Amniotic stem cell (primary cell): ENCODE measurements at regions not wholly inside any gene's neighbourhood (a gene's known extent, or its start where the extent isn't known, plus 50 kb on each side); places are given as distances from the start of the nearest gene placed in this dataset.

ENCODE experiments used
- DNase-seq: peaks from one replicate; lab custom pipeline; 2025; lab: John Stamatoyannopoulos, UW

DNA sequence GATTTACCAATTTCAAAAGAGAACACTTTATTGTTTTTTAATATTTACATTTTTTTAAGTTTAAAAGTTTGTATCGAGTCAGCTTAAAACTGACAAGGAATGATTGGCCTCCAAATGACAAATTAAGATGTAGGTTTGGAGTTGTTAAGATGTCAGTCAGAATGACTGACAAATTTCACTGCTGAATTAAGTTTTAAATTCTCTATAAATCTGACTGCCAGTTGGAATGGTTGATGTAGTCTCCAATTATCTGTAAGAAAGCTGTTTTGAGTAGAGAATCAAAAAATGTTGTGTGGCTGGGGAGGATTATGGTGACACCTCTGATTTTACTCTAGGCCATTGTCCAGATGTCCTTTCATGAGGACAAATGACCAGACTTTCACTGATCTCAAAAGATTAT, 165.3 kb upstream of the CDH20 start:
- no peak for DNase-seq

DNA sequence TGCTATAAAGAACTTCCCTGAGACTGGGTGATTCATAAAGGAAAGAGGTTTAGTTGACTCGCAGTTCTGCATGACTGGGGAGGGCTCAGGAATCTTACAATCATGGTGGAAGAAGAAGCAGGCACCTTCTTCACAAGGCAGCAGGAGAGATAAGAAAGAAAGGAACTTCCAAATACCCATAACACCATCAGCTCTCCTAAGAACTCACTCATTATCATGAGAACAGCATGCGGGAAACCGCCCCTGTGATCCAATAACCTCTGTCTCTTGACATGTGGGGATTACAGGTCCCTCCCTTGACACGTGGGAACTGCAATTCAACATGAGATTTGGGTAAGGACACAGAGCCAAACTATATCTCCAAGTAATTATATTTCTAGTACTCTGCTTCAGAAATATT, 163.8 kb upstream of the CDH20 start:
- DNase-seq: no peak

DNA sequence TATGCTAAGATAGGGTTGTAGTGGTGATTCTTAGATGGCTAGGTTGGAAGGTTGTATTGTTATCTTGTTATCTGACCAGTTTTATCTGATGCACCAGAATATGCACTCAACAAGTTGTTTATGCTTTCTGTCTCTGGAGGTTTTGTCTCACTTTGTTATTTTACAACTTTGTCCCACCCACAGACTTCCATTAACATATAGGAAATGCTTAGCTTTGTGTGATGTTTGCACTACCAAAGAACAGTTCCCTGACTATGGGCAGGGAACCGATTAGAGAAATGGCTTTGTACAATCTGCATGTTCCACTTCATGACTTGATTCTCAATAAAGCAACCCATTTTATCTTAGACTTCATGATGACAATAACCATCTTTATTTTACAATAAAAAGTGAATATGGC, 160.6 kb upstream of the CDH20 start:
- DNase-seq: no peak

DNA sequence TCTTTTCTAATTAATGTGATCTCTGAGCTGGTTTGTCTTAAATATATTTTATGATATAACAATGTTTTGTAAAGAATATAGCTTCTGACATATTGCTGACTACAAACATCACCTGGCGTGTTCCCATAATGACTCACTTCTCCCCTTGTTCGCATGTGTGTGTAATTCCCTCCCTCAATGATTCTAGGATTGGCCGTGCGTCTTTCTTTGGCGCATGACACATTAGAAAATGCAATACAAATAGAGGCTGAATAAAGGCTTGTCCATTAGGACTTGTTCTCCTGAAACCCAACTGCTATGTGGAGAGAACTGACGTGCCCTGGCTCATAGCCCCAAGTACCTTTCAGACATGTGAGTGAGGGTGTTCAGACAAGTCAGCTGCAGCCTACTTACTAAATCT, 159.7 kb upstream of the CDH20 start:
- DNase-seq: no peak

DNA sequence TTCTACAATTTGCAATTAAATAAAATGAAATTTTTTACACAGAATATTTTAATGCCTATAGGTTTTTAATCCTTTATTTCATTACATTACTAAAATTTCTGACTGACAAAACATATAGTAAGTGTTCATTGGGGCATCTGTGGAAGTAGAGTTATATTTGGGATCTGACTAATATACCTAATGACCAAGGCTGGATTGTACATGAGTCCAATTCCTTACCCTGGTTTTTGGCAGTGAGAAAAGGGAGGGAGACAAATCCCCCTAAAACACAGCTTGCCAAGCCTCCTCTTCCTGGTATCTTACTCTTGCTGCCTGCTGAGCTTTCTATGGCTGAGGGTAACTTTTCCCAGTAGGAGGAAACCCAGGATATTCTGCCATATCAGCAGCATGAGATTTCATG, 149.4 kb upstream of the CDH20 start:
- no peak for DNase-seq

DNA sequence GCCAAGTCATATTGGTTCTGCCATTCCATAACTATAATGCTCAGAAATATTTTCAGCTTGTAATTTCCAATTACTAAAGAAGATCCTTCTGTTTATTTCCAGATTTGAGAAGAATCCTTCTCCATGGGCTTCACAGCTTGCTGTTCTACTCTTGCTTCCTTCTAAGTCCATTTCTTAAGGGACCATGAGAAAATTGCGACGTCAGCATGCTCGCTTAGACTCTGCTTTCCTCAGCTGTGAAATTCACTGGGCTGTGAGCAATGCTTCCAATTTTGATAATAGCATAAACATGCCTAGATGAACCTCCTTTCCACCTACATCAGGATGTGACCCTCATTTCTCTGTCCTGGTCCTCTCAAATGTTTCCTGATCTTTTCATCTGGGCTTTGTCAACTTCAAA, 145.3 kb upstream of the CDH20 start:
- no peak for DNase-seq

DNA sequence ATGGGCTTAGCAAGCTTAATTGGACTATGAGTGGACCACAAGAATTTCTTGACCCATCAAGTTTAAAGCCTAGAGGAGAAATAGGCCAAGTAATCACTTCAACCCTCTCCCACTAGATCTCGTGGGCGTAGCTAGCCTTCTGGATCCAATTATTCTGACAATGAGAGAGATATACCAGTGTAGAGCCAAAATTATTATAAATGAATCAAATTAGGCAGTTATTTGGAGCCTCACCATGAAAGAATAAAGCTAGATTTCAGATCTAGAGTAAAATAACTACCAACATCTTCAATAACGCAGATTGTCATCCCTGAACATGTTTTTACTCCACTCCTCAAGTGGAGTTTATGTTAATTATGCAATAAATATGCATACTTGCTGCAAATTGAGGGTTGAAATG, 143.9 kb upstream of the CDH20 start:
- no peak for DNase-seq

DNA sequence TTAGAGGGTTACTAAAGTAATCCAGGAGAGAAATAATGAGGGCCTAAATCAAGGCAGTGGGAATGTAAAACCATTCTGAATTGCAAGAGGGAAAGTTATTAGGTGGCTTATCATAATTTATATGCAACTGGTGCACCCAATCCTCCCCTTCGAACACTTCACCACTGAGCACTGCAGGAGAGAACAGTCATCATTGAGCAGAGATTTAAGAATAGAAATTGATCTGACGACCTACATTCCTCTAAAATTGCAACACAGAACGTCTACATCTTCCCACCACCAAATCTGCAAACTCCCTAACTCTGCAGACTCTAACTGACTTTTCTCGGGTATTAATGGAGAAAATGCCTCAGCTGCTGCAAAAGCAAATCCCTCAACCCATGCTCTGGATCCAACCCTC, 138.5 kb upstream of the CDH20 start:
- DNase-seq: no peak

DNA sequence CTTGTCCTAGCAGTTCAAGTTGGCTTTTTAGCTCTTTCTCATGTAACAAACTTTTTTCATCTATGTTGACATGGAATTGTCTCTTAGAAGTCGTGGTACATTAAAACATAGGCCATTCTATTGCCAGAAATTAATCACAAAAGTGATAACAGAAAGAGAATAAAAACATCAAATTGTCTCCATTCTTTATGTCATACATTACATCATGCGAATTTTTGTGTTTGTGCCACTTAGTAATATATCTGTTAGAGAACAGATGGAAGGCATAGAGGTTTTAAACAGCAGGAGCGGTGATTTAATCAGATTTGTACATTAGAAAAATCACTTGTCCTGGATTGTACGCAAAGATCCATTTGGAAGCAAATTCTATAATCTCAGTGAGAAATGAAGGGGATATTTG, 136.5 kb upstream of the CDH20 start:
- no peak for DNase-seq

DNA sequence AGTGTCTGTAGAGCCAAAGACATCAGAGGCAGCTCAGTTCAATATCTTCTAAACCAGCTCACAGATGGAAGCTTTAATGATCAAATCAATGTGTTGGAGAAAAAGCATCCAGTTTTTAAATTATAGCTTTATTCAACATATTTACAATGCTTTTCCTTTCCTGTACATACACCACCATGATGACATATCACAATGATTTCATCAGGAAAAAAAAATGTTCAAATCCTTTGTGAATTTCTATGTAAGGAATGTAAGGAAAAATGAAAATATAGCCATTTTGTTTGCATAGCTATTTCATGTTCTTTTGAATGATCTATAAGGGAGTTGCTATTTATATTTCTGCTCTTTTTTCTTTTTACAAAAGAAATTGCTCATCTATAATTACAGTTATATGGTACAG, 134.7 kb upstream of the CDH20 start:
- no peak for DNase-seq

DNA sequence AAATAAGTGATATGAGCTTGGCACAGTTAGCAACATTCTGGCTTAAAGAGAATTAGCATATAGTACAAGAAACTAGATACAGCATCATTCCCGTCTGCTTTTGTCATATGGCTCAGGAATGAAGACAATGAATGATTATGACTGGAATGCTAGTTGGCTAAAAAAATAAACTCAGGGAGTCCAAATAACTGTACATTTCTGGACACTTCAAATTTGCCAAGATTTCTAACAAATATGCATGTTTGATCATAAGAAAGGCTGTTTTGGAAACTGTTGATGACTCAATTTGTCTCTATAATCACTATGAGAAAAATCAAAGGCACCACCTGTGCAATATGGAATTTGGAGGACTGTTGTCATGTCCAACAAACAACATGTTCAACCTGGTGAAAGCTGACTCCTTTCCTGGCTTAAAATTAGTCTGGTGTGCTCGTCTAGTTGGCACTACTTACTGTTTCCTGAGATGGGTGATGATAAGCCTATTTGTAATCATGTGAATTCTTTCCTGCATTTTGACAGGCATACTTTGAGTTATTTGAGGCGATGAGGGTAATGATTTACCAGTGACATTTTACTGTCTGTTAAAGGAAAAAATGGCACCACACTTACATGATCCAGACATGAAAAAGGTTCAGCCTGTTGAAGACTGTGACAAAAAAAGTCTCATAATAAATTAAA, 133.9 kb upstream of the CDH20 start:
- peak; percentile 31 for DNase-seq

DNA sequence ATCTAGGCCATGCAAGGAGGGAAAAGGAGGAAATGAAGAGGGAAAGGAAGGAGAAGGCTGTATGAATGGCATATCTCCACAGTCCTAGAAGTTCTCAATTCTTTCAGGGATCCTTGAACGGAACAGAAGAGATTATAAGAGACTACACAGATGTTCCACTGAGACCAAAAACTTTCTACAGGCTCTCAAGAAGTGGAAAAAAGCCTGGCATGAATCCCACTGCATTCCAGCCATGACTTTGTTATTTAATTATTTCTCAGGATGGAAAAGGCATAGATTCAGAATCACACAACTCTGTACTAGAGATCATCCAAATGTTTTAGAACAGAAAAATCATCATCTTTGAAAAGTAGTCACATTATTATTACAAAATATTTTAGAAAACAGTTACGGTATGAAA, 131.7 kb upstream of the CDH20 start:
- no peak for DNase-seq

DNA sequence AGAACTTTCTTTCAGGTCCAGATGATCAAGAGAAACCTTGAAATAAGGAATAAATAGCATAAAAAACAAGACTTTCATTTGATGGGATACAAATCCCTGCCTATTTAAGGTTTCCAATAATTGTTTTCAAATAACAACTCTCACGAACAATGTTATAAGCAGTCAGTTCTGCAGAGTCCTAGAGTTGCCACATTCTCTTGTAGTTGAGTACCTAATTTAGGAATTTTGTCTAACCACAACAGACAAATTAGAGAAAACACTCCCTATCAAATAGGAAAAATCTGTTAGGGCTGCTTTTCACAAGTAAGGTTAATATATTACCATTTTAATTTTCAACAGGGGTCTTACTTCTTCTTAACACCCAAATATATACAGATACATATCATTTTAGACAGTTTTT, 130.1 kb upstream of the CDH20 start:
- no peak for DNase-seq

DNA sequence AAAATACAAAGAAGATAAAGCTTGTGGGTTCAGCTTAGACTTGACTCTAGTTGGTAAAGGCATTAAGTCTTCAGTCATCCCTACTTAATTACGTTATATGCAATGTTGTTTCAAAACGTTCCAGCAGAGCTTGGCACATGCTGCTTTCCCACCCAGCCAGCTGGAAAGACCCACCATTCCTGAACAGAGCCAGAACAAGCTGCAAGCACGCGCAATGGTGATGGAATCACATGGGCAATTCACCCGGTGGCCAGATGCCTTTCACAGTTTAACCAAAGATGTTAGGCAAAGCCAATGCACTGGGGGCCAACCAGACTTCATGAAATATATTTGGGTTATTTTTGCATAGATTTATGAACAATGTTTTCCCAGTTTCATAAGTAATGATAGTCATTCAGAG, 123.4 kb upstream of the CDH20 start:
- DNase-seq: no peak

DNA sequence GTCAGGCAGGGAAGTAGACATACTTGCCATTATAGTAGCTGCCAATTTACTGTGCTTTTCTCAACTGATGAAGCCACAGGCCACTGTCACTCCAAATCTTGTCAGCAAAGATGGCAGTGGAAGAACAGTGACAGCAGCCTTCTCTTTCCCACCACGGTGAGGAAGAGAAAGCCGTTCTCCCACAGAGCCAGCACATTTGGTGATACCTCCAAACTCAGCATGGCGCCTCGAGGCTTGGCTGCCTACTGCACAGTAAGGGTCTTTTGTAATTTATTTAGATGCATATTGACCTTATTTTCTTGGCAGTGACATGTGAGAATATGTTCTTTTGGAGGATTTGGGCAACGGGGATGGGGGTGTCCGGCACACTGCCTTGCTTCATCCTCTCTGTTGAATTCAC, 117.2 kb upstream of the CDH20 start:
- no peak for DNase-seq

DNA sequence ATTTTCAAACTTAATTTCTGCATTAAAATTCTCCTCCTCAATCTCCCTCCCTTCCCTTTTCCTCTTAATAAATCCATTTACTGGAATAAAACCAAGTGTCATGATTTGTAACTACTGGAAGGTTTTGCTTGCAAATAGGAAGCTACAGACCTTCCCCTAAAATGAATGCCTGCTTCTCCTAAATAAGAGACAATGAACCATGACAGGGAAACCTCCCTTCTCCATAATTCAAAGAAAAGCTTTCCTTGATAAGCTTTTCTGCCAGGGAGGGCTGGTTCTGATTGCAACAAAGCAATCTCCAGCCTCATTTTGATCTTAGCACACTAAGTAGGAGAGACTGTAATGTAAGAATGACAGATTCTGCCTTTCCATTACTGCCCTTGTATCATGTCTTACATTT, 111.0 kb upstream of the CDH20 start:
- DNase-seq: no peak

DNA sequence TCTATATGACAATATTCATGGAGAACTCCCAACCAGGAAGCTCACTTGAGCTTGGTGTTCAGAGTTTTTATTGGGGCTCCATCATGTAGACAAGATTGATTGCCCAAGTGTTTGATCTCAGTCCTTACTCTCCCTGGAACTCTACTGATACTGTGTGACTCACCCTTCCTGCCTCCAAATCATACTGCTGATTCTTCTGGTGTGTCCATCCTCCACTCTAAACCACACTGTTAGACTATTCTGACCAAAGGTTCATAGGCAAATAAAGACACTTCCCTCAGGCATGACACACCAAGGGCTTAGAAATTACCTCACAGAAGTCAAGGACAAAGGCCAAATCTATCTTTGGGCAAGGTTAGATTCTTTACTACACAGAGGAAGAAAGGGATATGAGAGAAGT, 107.9 kb upstream of the CDH20 start:
- no peak for DNase-seq

DNA sequence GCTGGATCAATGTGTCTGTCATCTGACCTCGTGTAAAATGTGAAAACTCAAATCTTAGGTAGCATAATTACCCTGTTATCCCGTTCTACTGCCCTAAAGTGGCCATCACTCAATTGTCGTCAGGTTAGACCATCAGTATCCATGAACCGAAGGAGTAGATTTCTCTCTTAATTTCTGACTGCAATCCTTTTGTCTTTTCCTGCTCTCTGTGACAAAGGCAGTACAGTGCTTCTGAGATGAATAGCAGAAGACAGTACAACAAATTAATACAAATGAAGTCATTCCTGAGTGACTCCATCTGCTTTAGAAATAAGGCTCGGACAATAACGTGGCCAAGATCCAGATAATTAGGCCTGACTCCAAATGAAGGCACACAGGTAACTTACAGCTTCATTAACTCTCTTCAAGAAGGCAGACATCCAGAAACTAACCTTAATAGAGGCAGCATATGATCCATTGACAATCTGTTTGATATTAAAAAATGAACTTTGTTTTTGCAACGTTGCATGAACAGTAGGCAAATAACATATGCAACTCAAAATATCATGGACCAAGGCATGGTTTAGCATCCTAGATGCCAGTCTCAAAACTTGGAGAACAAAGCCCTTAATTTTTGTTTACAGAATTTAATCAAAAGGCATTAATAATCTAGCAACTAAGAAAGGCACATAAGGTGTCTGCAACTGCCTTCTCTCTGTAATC, 96.7 kb upstream of the CDH20 start:
- no peak for DNase-seq

DNA sequence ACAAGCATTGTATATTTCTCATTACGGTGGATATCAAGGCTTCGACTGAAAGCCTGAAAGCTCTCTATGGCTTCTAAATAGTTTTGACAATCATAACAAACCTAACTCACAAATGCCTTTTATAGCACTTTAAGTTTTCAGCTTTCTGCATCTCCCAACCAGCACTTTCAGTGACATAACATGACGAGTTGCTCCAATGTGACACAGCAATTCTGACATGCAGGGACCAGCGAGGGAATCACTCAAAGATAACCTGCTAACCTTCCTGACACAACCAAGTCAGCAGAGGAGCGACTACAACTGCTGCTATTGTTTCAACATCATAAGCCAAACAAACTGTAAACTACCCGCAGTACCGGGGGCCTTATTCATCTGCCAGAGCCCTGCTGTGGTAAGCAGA, 95.7 kb upstream of the CDH20 start:
- DNase-seq: no peak

DNA sequence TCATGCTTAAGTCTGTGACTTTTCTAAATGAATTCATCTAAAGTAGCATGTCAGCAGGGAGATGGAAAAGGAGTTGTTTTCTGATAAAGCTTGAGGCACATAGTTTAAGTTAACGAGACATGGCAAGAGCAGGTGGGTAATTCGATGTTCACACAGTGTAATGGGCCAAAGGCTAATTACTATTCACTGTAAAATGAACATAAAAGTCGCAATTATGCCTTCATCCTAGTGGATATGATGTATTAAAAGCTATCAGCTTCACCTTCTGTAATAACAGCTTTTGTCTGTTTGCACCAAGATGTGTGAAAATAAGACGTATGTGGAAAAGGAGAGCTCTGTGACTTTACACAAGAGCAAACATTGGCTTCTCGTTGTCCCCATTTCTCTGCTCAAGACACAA, 94.2 kb upstream of the CDH20 start:
- no peak for DNase-seq

DNA sequence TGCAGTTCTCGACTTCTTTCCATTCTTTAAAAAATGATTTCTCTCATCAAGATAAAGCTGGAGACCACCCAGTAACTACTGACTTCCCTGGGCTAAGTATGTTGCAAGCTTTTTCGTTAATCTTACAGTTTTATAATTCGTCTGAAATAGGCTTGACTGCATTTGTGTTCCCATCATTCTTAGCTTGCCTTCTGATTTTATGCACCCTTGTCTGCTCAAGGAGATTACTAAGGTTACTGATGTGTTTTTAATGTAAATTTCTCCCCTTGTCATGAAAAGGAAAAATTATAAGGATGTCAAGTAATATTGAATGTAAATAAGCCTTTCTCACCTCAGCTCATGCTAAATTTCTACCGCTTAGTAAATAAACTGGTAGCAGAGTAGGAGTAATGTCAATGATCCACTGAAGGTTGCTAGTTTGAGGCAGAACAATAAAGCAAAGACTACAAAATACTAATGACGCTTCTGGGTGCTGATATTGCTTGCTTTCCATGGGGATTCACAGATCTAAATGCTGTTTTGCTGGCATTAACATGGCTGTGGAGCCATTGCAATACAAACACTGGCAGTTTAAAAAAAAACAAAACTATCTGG, 91.9 kb upstream of the CDH20 start:
- DNase-seq: no peak

DNA sequence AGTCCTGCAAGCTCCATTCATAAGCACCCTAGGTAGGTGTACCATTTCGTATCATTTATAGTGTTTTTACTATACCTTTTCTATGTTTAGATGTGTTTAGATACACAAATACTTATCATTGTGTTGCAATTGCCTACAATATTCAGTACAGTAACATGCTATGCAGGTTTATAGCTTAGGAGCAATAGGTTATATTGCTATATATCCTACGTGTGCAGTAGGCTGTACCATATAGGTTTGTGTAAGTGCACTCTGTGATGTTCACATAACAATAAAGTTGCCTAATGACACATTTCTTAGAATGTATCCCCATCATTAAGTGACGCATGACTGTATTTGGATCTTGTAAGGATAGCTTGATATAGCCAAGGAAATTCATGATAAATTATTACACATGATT, 88.6 kb upstream of the CDH20 start:
- no peak for DNase-seq

DNA sequence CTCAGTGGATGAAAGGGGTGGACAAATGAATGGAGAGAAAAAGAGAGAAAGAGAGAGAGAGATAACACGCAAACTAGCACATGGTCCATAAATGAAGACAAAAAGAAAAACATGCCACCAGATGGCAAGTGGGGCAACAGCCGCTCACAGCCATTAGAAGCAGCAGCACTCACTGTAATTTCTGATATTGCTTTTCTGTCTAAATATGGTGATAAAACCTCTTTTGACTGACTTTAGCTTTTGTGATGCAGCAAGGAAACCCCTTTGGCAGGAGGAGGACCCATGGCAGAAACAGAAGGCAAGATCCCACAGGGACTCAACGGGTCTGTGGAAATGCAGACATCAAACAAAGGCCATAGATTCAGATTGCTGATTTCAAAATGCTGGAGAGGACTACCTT, 88.0 kb upstream of the CDH20 start:
- DNase-seq: no peak

DNA sequence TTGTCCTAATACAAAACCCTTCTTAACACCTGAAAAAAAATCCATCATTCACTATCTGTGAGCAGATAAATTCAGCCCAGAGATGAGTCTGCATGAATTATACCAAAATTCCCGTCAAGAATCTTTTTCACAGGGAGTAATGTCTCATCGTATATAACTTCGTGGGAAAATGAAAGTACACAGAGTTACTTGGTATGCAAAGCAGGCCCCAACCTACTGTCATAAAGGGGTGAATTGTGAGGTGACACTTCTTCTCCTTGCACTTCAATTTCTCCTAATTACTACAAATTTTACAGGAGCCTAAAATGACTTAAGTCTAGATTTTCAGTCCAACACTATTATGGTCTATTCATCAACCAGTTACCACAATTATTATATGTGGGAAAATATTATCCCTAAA, 84.6 kb upstream of the CDH20 start:
- no peak for DNase-seq
